Keratinocyte (primary cell): ENCODE measurements at regions not wholly inside any gene's neighbourhood (a gene's known extent, or its start where the extent isn't known, plus 50 kb on each side); places are given as distances from the start of the nearest gene placed in this dataset.

Experiments
- EZH2 ChIP-seq: IDR thresholded peaks from one replicate; pipeline ENCODE4 v1.6.1; 2012; ENCODE audit warnings: inconsistent platforms, mild to moderate bottlenecking, low read length, moderate library complexity
- TF ChIP-seq, protein P1 (sequence below), 3 experiments: IDR thresholded peaks in 1 of 3; conservative IDR thresholded peaks in 1 of 3; optimal IDR thresholded peaks in 1 of 3; 2 replicates in 2 of 3; 3 replicates in 1 of 3; pipeline versions ENCODE3 to v1.5.1; 2011; ENCODE audit warnings: low read length in 3 of 3, mild to moderate bottlenecking in 3 of 3, moderate library complexity in 2 of 3, control low read depth in 1 of 3, inconsistent platforms in 1 of 3; ENCODE audit not compliant: insufficient read depth in 2 of 3; ENCODE audit errors: extremely low read depth in 1 of 3

DNA sequence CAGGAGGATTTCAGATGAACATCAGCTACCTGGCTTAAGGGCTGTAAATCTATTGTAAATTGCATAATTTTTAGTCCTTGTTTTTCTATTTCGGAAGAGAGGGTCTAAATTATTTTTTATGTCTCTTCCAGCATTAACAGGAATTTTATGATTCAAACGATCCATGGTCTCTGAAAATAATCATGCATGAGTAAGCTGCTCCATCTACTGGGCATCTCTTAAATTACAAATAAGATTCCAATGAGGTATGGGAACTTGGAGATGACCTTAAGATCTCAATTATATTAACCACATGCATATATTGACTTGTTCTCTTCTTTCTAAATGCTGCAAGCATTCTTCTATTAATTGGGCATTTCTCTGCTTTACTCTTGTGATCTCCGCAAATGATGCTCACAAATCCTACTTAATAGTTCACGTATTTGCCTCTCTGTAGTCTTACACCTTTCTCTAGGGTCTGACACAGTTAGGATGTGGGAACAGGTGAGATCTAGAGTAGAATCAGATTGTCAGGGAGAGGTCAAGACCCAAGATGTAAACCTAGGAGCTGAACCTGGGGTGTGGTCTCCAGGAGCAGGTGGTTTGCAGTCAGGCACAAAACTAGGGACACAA is 86.9 kb downstream of the NUDT12 start:
- TF ChIP-seq, protein P1, sequence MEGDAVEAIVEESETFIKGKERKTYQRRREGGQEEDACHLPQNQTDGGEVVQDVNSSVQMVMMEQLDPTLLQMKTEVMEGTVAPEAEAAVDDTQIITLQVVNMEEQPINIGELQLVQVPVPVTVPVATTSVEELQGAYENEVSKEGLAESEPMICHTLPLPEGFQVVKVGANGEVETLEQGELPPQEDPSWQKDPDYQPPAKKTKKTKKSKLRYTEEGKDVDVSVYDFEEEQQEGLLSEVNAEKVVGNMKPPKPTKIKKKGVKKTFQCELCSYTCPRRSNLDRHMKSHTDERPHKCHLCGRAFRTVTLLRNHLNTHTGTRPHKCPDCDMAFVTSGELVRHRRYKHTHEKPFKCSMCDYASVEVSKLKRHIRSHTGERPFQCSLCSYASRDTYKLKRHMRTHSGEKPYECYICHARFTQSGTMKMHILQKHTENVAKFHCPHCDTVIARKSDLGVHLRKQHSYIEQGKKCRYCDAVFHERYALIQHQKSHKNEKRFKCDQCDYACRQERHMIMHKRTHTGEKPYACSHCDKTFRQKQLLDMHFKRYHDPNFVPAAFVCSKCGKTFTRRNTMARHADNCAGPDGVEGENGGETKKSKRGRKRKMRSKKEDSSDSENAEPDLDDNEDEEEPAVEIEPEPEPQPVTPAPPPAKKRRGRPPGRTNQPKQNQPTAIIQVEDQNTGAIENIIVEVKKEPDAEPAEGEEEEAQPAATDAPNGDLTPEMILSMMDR (optimal IDR thresholded peaks at IDR 0.05 in 1 of 3, IDR thresholded peaks at IDR 0.05 in 1 of 3, conservative IDR thresholded peaks at IDR 0.05 in 1 of 3; ENCODE audit: extremely low read depth in 1 of 3, insufficient read depth in 2 of 3, low read length in 3 of 3): peak in 2 of 3 experiments; percentile 43 to 45
- TF ChIP-seq EZH2: no peak
